Stimulated activated CD8-positive, alpha-beta memory T cell treated with anti-CD3 and anti-CD28 coated beads, Interleukin-7, amount 100 ng/mL, for 1 hour (primary cell): ENCODE measurements at regions not wholly inside any gene's neighbourhood (a gene's known extent, or its start where the extent isn't known, plus 50 kb on each side); places are given as distances from the start of the nearest gene placed in this dataset.

ENCODE experiments used
- DNase-seq, 2 donors: peaks; one replicate each; pipeline ENCODE4 v3.0.0-alpha.2; 2020; ENCODE audit warnings: low read depth in 2 of 2

DNA sequence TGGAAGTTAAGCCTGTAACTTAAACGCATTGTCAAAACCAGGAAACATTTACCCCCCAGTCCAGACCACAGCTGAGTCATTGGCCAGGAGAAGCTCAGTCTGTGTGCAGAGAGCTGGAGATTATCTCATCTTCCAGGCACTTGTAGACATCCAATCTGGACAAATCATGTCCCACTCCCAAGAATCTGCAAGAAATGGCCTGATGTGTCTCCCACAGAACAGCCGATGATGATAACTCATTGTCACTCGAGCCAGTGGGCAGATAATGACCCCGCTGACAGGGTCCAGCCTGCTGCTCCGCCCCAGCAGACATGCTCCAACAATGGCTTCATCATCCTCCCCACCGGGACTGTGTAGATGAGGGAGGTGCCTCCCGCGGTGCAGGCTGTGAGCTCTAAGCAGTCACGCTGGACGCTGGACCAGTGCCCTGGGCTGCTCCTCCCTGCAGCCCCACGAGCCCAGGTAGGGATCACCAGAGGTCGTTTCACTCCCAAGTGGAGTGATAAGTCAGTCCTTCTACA lies 322.5 kb downstream of the C16orf95 start:
- DNase-seq, result no peak

DNA sequence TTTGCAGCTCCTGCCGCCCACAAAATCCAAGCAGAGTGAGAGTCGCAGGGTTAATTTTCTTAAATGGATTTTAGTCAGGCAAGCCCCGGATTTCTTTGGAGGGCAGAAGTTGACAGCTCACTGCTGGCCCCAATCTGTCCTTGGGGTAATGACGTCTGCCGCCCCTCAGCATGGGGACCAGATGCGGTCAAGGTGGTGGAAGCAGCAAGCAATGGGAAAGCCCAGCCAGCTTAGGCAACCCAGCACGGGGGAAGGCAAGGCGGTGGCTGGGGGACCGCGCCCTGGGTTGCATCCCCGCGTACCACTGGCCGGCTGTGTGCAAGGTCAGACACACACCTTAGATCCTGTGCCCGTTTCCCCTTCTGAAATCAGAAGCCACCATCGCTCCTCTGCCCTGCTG lies 321.7 kb downstream of the C16orf95 start:
- DNase-seq, result no peak

DNA sequence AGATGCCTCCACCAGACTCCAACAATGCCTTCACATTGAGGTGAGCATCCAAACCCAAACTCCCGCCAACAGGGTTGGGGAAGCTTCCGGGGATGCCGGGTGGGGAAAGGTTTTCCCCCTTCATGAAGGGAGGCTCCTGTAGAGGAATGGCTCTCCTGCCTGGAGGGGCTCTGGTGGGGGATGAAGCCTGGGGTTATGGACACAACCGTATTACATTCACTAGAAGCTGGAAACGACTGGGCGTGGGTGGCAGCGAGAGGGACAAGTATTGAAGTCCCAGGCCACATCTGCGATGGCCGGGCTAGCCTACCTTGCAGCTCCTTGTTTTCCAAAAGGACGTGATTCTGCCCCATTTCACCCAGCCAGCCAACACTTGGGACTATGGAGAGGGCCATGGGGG lies 321.1 kb downstream of the C16orf95 start:
- DNase-seq, result no peak

DNA sequence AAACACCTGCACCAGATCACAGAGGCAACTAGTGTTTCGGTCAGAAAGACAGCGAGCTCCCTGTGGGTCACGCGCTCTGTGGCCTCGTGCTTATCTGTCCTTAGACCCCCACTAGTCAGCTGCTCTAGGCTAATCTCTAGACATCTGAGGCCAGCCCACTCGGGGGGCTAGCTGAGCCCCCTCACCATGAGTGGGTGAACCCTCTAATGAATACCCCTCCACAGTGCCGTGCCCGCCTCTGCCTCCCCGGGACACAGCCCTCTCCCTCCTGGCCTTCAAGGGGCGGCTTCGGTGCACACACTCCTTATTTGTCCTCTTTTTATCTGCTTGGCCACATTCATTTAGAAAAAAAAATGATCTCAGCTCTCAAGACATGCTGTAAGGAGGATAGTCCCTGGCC lies 320.1 kb downstream of the C16orf95 start:
- no peak for DNase-seq

DNA sequence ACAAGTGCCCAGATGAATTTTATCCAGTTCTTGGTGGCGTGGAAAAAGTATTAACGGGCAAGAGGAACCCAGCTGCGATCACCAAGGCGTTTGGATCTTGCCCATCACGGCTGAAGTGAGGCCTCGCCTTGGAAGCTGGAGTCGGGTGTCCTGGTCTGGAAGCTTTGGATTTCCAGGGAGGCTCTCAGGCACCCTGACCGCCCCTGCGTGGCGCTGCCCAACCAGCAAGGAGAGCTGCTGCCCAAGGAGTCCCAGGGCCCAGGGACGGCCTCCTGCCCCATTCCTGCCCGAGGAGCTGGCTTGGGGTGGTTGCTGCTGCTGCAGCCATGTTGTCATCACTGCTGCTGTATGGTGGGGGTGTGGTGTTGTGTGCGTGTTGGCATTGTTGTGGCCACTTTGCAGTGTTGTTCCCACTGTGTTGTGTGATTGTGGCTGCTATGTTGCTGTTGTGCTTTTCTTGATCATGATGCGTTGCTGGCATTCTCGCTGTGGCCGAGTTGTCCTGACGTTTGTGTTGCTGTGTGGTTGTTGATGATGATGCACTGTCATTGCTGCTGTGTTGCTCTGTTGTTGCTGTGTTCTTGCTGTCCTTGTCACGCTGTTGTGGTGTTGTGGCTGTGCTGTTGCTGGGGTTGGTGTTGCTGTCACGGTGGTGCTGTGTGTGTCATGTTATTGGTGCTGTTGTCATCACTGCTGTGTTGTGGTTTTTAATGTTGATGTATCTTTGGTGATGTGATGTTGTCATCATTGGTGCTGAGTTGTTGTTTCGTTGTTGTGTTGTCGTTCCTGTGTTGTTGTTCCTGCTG lies 318.8 kb downstream of the C16orf95 start:
- DNase-seq, result no peak

DNA sequence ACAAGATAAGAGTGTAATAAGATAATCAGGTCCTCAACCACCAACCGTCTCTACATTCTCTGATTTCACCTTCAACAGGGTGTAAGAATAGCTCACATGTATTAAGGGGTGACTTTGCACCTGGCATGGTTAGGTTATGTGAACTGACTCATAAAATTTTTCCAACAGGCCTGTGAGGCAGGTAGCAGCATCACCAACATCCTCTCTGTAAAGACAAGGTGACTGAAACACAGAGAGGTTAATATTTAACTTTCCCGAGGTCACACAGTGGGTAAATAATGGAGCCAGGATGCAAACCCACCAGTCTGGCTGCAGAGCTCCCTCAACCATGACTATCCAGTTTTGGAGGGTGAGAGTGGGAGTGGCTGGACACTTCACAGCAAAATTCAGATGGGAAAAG lies 317.2 kb downstream of the C16orf95 start:
- no peak for DNase-seq

DNA sequence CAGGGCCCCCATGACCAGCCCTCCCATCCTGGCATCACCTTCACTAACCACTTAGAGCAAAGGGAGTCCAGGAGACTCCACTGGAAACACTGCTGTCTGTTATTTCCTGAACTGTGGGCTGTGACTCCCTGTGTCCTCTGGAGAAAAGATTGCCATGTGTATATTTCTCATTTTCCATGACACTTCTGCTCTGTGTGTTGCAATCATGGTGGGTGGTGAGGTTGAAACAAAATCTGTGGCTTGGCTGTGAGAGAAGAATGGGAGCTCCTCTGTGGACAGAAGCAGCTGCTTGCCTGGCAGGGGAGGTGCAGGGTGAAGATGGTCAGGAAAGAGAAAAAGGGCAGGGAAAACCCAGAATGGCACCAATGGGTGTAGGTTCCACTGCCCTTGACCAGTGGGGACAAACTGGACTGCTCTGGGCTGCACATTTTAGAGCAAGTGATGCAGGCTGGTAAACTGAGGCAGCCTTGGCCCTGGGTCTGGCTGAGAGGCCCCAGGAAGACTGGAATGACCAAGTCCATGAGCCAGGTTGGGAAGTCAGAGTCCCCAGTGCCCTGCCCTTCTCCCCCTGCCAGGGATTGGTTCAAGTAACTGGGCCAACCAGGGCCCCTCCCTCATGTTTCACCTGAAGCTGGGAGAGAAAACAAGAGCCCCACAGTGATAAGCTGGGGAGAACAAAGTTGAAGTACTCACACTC lies 314.3 kb downstream of the C16orf95 start:
- DNase-seq, result no peak

DNA sequence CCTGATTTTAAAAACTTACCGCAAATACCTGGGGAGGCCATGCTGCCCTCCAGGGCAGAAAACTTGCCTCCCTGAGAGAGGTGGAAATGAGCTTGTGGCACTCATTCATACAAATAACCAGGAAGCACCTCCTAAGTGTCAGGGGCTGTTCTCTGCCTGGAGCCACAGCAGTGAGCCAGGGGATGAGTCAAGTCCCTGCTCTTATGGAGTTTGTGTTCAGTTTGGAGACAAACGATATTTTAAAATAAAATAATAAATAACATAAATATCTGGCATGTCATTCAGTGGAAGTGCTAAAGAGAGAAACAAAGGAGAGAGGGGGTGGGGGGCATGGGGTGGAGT lies 313.8 kb downstream of the C16orf95 start:
- no peak for DNase-seq

DNA sequence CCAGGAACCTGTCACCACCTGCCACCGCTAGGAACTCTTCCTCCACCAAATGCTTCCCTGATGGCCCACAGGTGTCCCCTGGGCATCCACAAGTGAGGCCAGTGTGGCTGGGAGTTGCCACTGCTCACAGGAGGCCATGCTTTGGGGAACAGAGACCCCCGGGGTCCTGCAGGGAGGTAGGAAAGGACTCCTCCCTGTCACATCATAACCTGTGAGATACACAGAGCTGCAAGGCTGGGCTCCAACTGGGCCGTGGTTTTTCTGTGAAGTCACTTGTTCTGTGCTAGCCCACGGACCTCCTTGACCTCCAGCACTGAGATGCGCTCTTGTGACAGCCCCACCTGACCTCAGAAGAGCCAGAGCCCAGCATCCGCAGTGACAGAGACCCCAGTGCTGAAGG lies 311.2 kb downstream of the C16orf95 start:
- no peak for DNase-seq

DNA sequence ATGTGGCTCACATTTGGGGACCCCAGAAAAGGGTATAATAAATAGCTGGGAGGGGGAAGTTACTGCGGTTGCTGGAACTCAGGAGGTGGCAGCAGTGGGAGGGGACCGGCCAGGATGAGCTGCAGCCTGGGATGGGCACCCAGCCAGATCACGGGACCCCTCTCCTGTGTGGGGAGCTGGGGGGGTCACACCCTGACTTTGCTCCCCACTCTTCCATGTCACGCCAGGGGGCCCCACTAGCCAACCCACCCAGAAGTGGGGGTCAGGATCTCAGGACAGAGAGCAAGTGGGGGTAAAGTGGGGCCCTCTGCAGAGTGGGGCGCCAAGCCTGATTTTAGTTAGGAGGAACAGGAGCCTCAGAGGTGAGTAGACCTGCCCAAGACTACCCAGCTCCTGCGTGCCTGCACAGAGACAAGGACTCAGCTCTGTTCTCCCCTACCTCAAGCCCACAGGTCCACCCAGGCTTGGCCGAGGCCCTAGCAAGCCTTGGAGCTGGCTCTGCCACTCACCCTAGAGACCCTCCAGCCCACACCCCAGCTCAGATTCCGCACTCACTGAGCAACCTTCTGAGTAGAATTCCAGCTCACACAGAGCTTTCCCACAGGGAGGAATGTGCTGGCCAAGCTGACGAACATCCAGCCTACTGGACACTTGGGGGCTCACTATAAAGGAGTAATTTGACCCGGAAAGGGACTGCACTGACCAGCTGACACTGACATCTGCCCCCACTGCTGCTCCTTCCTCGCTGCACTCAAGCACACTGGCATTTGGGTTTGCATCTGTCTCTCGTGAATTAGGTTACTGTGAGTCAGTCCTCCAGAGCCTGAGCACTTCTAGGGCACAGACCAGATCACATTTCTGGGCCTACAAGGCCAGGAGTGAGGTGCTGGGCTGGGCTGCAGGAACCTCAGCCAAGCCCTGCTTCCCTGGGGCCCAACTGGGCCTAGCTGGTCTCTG lies 310.1 kb downstream of the C16orf95 start:
- DNase-seq, result no peak

DNA sequence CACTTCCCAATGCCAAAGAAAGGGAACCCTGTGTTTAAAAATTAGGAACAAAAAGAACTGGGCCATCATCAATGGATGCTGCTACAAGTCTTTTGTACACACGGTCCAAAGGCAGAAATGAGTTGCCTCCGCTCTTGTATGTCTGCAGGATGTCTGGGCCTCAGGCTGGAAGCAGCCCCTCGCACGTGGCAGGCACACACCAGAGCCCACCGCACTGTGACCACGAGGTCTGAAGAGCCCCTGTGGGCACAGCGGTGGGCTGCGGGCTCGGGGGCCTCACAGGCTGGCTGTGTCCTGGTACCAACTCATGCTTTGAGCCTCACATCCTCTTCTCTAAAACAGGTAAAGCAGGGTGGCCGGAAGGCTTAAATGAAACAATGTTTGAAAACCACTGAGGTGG lies 309.3 kb downstream of the C16orf95 start:
- DNase-seq, result no peak

DNA sequence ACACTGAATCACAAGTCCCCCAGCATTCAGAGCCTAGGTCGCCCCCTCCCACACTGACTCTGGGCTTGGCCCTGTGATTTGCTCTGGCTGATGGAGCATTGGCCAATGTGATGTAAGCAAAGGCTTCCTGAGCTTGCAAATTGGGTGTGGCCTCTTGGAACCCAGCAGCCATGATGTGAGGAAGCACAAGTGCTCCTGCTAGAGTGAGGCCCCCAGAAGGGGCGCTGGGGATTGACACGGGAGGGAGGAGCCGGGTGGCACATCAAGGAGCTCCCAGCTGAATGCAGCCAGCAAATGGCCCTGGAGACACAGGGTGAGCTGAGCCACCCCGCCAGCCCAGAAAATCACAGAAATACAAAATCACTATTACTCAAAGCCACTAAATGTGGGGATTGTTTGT lies 308.5 kb downstream of the C16orf95 start:
- DNase-seq, result no peak

DNA sequence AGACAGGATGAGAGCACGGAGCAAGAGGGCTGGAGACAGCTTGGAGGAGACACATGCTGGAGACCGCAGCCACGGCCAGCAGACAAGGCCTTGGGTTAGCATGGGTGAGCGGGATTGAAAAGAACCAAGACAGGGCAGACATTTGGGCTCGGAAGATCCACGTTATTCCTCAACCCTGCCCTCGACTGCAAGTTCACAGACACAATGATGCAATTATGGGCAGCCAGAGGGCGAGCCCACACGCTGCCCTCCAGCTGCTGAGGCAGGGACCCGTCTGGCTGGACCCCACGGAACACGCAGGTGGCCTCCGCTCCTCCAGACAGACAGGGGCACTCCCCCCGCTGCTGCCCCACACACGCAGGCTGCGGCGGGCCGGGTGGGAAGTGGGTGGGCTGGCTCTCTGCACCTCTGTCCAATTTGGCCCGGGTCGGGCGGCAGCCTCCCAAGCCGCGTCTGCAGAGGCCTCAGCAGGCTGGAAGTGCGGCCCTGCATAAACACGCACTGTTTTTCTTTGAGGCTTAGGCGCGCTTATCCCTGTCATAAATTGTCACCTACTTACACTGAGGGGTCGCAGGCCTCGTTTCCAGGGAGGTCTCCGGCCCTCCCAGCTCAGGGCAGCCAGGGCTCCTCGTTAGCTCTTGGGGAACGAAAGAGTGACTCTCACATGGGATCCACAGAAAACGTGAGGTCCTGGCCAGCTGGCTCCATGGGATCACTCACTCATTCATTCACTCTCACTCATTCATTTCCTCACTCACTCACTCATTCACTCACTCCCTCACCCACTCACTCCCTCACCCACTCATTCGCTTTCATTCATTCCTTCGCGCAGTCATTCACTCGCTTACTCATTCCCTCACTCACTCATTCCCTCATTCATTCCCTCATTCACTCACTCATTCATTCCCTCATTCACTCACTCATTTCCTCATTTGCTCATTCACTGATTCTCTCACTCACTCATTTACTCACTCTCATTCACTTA lies 303.9 kb downstream of the C16orf95 start:
- no peak for DNase-seq

DNA sequence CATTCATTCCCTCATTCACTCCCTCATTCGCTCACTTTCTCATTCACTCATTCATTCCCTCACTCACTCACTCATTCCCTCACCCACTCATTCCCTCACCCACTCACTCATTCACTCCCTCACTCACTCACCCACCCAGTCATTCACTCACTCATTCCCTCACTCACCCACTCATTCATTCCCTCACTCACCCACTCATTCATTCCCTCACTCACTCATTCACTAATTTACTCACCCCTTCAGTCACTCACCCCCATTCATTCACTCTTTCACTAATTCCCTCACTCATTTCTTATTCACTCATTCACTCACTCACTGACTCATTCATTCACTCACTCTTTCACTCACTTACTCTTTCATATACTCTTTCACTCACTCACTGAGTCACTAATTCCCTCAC lies 303.1 kb downstream of the C16orf95 start:
- no peak for DNase-seq

DNA sequence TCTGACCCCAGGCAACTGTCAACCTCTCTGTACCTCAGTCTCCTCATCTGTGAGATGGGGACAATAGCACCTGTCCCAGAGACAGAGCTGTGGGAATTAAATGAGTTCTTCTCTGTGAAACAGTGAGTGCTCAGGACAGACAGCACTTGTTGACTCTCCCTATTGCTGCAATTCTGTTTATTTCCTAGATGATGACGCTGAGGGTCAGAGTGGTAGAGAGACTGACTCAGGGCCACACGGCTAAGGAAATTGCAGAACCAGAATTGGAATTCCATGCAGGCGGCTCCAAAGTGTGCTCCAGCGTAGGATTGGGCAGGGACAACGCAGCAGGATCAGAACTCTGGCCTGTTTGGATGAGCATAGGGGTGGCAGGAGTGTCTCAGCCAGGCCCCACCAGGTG lies 302.2 kb downstream of the C16orf95 start:
- no peak for DNase-seq

DNA sequence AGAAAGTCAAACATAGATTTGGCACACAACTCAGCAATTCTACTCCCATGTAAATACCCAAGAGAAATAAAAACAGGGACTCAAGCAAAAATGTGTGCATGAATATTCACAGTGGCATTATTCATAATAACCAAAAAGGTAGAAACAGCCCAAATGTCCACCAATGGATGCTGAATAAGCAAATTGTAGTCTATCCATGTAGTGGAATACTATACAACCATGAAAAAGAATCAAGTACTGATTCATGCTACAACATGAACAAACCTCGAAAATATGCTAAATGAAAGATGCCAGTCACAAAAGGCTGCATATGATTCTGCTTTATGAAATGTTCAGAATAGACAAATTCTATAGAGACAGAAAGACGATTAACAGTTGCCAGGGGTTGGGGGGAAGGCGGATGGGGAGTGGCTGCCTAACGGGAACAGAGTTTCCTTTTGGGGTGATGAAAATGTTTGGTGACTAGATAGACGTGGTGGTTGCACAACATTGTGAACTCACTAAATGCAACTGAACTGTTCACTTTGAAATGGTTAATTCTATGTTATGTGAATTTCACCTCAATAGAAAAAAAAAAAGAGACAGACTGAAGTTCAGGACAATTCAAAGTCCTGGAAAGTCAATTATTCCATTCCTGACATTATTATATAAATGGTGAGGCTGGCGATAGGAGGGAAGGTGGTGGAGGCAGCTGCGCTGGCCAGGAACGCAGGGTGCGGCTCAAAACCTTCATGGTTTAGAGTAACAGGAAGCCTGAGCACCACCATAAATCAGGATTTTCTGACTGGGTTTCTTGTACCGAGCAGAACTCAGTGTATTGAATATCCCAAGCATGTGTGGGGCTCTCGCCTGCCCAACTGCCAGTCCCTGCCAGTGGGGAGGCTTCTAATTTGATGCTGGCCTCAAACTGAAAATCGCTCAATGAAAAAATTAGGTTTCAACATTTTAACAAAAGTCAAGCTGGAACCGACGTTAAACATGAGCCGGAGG lies 300.9 kb downstream of the C16orf95 start:
- no peak for DNase-seq

DNA sequence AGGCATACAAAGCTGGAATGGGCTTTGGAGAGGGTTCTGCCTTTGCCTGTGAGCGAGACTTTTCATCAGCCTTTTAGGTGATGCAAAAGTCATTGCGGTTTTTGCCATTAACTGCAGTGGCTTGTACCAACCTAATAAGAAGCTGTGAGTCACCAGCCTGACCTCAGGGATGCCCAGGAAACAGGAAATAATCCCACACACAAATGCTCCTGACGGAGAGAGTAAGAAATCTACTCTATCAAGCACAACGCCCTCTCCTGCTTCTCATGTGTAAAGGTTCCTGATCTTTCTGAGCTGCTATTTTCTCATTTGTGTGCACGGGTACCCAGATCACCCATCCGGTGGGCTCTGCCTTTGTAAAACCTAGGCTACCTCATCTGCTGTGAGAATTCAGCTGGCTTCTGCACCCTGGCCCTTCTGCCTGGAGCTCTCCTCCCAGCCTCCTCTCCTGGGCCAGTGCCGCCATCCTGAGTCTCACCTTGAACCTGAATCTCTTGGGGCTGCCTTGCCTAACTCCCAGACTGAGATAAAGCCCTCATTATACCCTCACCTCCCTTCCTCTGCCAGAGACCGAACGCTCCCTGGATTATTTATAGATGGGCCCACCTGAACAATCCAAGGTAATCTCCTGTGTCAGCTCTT lies 299.7 kb downstream of the C16orf95 start:
- no peak for DNase-seq

DNA sequence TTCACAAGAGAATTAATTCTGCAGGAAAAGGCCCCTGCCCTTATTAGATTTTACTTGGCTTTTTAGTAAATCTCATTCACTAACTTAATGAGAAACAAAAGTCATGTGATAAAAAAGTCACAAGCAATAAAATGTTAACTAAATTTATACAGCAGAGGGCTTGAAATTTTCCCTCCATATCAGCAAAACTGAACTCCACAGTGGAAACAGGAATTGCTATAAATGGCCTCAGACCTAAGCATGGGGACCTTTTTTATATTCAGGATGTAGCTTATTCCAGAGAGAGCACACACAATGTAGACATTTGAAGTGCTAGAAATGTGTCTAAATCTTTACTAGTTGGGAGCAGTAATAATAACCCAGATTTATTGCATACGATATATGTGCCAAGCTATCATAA lies 291.5 kb downstream of the C16orf95 start:
- DNase-seq, result no peak

DNA sequence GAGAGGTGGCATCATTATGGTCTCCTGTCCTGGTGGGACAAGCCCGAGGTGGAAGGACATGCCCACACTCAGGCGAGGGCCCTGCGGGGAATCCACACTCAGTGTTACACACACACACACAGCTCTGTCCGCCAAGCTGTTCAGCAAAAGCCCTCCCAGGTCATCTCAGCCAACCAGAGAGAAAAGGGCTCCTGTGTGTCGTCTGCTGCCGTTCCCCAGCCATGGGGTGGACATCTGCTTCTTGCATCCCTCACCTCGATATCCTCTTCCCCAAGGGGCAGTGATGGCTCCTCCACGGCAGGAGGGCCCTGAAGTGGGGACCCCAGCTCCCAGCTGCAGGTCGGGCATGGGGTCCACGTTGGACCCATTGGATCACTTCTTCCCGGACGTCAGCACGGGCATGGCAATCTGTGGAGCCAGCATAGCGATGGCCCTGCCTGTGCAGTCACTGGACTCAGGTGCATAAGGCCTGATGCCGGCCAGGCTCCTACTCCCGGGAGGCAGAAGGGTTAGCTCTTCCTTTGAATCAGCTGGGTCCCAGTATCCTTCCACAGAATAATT lies 290.1 kb downstream of the C16orf95 start:
- DNase-seq, result no peak
